SK-N-SH treated with all-trans-retinoic acid at 6 μM for 48 hours (cell line): ENCODE measurements at regions not wholly inside any gene's neighbourhood (a gene's known extent, or its start where the extent isn't known, plus 50 kb on each side); places are given as distances from the start of the nearest gene placed in this dataset.

ENCODE experiments used
- ARNTL ChIP-seq: fragments of 450-650 bp; formaldehyde crosslinking; IDR thresholded peaks from 2 replicates; pipeline ENCODE4 v1.5.0; 2020; ENCODE audit warnings: low read depth, mild to moderate bottlenecking, moderate library complexity, borderline replicate concordance
- CREB5 ChIP-seq: fragments of 250-450 bp; sonication (Bioruptor Pico); IDR thresholded peaks from 2 replicates; pipeline ENCODE4 v1.5.1; 2020; ENCODE audit warnings: low read depth, mild to moderate bottlenecking, moderate library complexity
- CSDC2 ChIP-seq: fragments of 250-450 bp; sonication (Bioruptor Pico); IDR thresholded peaks from 2 replicates; pipeline ENCODE4 v1.5.0; 2020; ENCODE audit warnings: mild to moderate bottlenecking, moderate library complexity
- GLIS3 ChIP-seq: fragments of 250-450 bp; sonication (Bioruptor Pico); IDR thresholded peaks from 2 replicates; pipeline ENCODE4 v1.5.0; 2020; ENCODE audit warnings: mild to moderate bottlenecking, moderate library complexity
- ISL1 ChIP-seq: fragments of 250-450 bp; sonication (Bioruptor Pico); IDR thresholded peaks from 2 replicates; pipeline ENCODE4 v2.1.2; 2022; ENCODE audit warnings: mild to moderate bottlenecking, moderate library complexity
- OSR1 ChIP-seq: fragments of 250-450 bp; sonication (Bioruptor Pico); IDR thresholded peaks from 2 replicates; pipeline ENCODE4 v1.8.0; 2022; ENCODE audit warnings: moderate library complexity, mild to moderate bottlenecking, inconsistent platforms
- TCF4 ChIP-seq: fragments of 250-450 bp; sonication (Bioruptor Pico); IDR thresholded peaks from 2 replicates; pipeline ENCODE4 v1.8.0; 2021; ENCODE audit warnings: mild to moderate bottlenecking, moderate library complexity, borderline replicate concordance
- ZC3H10 ChIP-seq: fragments of 250-450 bp; sonication (Bioruptor Pico); IDR thresholded peaks from 2 replicates; pipeline ENCODE4 v1.5.1; 2021; ENCODE audit warnings: mild to moderate bottlenecking, moderate library complexity
- ZFP3 ChIP-seq: fragments of 250-450 bp; sonication (Bioruptor Pico); IDR thresholded peaks from 2 replicates; pipeline ENCODE4 v1.5.0; 2020; ENCODE audit warnings: mild to moderate bottlenecking, moderate library complexity
- ZFP30 ChIP-seq: fragments of 450-650 bp; formaldehyde crosslinking; IDR thresholded peaks from 2 replicates; pipeline ENCODE4 v1.5.0; 2022; ENCODE audit warnings: mild to moderate bottlenecking, moderate library complexity
- ZNF565 ChIP-seq: fragments of 450-650 bp; formaldehyde crosslinking; conservative IDR thresholded peaks from 2 replicates; pipeline ENCODE4 v1.5.0; 2020; ENCODE audit warnings: low read depth, mild to moderate bottlenecking, moderate library complexity
- ZNF8 ChIP-seq: fragments of 450-650 bp; formaldehyde crosslinking; IDR thresholded peaks from 2 replicates; pipeline ENCODE4 v1.5.0; 2020; ENCODE audit warnings: mild to moderate bottlenecking, moderate library complexity
- TF ChIP-seq, protein P1 (sequence below): fragments of 250-450 bp; sonication (Bioruptor Pico); IDR thresholded peaks from 2 replicates; pipeline ENCODE4 v1.8.0; 2020; ENCODE audit warnings: mild to moderate bottlenecking, moderate library complexity, borderline replicate concordance

- TF ChIP-seq TCF4 (CRISPR knock-in tag) (no peak), ZFP30 (no peak), GLIS3 (CRISPR knock-in tag) (no peak), ZC3H10 (CRISPR knock-in tag) (no peak), ZFP3 (CRISPR knock-in tag) (no peak), ZNF565 (CRISPR knock-in tag) (no peak), ARNTL (no peak), ISL1 (CRISPR knock-in tag) (peak; percentile 91), OSR1 (no peak), CREB5 (CRISPR knock-in tag) (no peak), CSDC2 (CRISPR knock-in tag) (peak; percentile 90; the same call in 1 of the 2 replicates), ZNF8 (CRISPR knock-in tag) (no peak)
- TF ChIP-seq, protein P1, sequence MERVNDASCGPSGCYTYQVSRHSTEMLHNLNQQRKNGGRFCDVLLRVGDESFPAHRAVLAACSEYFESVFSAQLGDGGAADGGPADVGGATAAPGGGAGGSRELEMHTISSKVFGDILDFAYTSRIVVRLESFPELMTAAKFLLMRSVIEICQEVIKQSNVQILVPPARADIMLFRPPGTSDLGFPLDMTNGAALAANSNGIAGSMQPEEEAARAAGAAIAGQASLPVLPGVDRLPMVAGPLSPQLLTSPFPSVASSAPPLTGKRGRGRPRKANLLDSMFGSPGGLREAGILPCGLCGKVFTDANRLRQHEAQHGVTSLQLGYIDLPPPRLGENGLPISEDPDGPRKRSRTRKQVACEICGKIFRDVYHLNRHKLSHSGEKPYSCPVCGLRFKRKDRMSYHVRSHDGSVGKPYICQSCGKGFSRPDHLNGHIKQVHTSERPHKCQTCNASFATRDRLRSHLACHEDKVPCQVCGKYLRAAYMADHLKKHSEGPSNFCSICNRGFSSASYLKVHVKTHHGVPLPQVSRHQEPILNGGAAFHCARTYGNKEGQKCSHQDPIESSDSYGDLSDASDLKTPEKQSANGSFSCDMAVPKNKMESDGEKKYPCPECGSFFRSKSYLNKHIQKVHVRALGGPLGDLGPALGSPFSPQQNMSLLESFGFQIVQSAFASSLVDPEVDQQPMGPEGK (CRISPR knock-in tag), result no peak
Measured at GRCh38 chr6:113375950-113376846, 480.9 kb upstream of the MARCKS start.
